NCI-H2107 treated with DMSO at 0.1 percent for 48 hours (cell line): ENCODE measurements at regions not wholly inside any gene's neighbourhood (a gene's known extent, or its start where the extent isn't known, plus 50 kb on each side); places are given as distances from the start of the nearest gene placed in this dataset.
"Not testable (repeated sequence)": the region's sequence is repeated elsewhere in the genome, so short reads cannot be mapped to it uniquely, and the experiment has no call there.

ENCODE experiments used
- DNase-seq: peaks from one replicate; lab custom pipeline; 2025; ENCODE audit not compliant: unreplicated experiment; lab: John Stamatoyannopoulos, UW

DNA sequence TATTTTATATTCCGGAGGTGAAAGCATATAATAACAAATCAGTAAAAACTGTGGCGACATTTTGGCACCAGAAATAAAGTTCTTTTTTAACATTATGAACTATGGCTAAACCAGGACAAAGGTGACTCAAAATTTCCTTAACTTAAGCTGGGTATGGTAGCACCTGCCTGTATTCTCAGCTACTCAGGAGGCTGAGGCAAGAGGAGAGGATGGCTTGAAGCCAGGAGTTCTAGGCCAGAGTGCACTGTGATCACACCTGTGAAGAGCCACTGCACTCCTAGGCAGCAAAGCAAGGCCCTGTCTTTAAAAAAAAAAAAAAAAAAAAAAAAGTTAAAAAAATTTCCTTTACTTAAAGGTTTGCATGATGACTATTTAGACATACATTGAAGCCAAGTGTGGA is 63.0 kb upstream of the KIF2A start:
- DNase-seq, result not testable (repeated sequence)

- not testable (repeated sequence) for DNase-seq
Measured at GRCh38 chr5:62248192-62248591, 57.8 kb upstream of the KIF2A start.

DNA sequence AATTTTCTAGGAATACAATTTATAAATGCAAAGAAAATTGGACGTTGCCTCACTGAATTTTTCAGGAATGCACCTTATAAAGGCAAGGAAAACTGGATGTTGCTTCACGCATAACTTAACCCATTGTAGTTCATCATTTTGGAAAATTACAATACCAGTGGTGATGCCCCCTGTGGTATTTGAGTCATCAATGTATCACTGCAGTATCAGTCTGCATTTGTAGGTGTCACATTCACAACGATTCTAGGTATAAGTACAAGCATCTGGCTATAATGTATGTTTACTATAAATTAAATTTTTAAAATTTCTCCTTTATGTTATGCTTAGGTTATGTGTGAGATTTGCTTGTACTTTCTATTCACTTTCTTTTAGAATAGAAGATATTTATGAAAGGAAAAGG is 55.9 kb upstream of the KIF2A start:
- not testable (repeated sequence) for DNase-seq

- not testable (repeated sequence) for DNase-seq
Measured at GRCh38 chr5:62250919-62251318, 55.1 kb upstream of the KIF2A start.

DNA sequence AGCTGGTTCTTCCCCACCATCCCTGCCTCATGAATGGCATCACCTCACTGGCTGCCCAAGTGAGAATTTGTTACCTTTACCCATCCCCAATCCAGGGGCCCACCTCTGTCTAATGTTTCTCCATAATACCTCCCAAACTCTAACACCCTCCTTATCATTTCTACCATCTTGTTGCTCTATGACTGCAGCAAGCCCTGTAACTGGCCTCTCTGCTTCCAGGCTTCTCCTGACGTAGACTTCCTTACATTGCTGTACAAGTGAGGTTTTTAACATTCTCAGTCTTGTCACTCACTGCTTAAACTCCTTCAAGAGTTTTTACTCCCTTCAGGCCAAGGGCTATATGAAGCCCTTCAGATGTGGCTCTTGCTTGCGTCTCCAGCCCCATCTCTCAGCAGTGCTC is 53.5 kb upstream of the KIF2A start:
- DNase-seq, result not testable (repeated sequence)

GRCh38 chr5:62255551-62255950 is 50.5 kb upstream of the KIF2A start:
- not testable (repeated sequence) for DNase-seq

DNA sequence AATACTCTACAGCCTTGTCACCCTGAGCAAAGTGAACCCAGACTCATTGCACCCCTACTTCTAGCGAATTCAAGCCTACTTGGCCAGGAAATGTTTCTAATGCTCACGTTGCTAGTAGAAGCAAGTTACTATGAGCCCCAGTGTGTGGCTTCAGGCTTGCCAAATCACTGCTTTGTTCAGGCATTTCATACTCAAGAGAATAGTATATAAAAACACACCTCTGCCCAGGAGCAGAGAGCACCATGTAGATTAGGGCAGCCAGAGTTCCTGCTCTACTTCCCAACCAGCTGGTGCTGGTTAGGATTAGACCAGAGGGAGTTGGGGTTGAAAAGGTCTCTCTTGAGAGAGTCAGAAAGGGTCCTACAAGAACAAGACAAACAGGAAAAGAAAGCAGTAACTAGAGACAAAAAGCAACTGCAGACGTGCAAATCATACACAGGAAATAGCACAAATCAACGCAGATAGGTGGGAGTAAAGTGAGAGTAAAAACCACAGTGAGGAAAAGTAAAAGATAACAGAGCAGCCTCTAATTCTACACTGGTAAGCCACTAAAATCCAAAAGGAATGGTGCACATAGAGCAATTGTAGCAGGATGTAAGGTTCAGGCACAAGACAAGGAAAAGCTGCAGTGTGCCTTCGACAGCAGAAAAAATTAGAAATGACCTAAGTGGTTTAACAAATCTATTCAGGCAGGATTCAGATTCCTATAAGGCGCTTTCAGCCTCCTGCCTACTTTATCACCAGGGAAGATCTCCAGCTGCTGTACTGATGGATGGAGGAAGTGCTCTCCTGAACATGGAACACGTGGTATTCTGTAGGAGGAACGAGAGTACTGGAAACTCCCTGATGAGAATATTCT is 49.6 kb upstream of the KIF2A start:
- DNase-seq, result peak; percentile 0
